ENCODE measurements at regions not wholly inside any gene's neighbourhood (a gene's known extent, or its start where the extent isn't known, plus 50 kb on each side); places are given as distances from the start of the nearest gene placed in this dataset.

- DNase-seq (ENCODE audit: low spot score): no peak
- in situ Hi-C loops (cut with MboI; ENCODE audit: low sequenced_read_pairs, unreplicated experiment): no loop called here
- no peak for TF ChIP-seq CTCF (IDR thresholded peaks at IDR 0.05; ENCODE audit: borderline replicate concordance, control extremely low read depth, extremely low read depth, insufficient read depth, missing control alignments)
Observed at GRCh38 chr4:14309431-14309830, 681.9 kb upstream of the BOD1L1 start.

- TF ChIP-seq CTCF (IDR thresholded peaks at IDR 0.05; ENCODE audit: borderline replicate concordance, control extremely low read depth, extremely low read depth, insufficient read depth, missing control alignments): no peak
- in situ Hi-C loops (cut with MboI; ENCODE audit: low sequenced_read_pairs, unreplicated experiment): no loop called here
- no peak for DNase-seq (ENCODE audit: low spot score)
Observed at GRCh38 chr4:14313757-14314156, 686.2 kb upstream of the BOD1L1 start.

GRCh38 chr4:14315129-14315528 lies 687.2 kb upstream of the CPEB2 start:
- no peak for TF ChIP-seq CTCF (IDR thresholded peaks at IDR 0.05; ENCODE audit: borderline replicate concordance, control extremely low read depth, extremely low read depth, insufficient read depth, missing control alignments)
- in situ Hi-C loops (cut with MboI; ENCODE audit: low sequenced_read_pairs, unreplicated experiment): no loop called here
- DNase-seq (ENCODE audit: low spot score): no peak

GRCh38 chr4:14317351-14317750 lies 684.9 kb upstream of the CPEB2 start:
- in situ Hi-C loops (cut with MboI; ENCODE audit: low sequenced_read_pairs, unreplicated experiment): no loop called here
- TF ChIP-seq CTCF (IDR thresholded peaks at IDR 0.05; ENCODE audit: borderline replicate concordance, control extremely low read depth, extremely low read depth, insufficient read depth, missing control alignments): no peak

GRCh38 chr4:14318671-14319070 lies 683.6 kb upstream of the CPEB2 start:
- in situ Hi-C loops (cut with MboI; ENCODE audit: low sequenced_read_pairs, unreplicated experiment): no loop called here
- no peak for DNase-seq (ENCODE audit: low spot score)
- no peak for TF ChIP-seq CTCF (IDR thresholded peaks at IDR 0.05; ENCODE audit: borderline replicate concordance, control extremely low read depth, extremely low read depth, insufficient read depth, missing control alignments)

More at GRCh38 chr4:14317351-14317750, 684.9 kb upstream of the CPEB2 start:
- no peak for DNase-seq (ENCODE audit: low spot score)

GRCh38 chr4:14321723-14322122 lies 680.6 kb upstream of the CPEB2 start:
- no peak for TF ChIP-seq CTCF (IDR thresholded peaks at IDR 0.05; ENCODE audit: borderline replicate concordance, control extremely low read depth, extremely low read depth, insufficient read depth, missing control alignments)
- no peak for DNase-seq (ENCODE audit: low spot score)
- in situ Hi-C loops (cut with MboI; ENCODE audit: low sequenced_read_pairs, unreplicated experiment): no loop called here

GRCh38 chr4:14323191-14323590 lies 679.1 kb upstream of the CPEB2 start:
- no peak for TF ChIP-seq CTCF (IDR thresholded peaks at IDR 0.05; ENCODE audit: borderline replicate concordance, control extremely low read depth, extremely low read depth, insufficient read depth, missing control alignments)
- no peak for DNase-seq (ENCODE audit: low spot score)
- in situ Hi-C loops (cut with MboI; ENCODE audit: low sequenced_read_pairs, unreplicated experiment): no loop called here
